NCI-H1092 (cell line): ENCODE measurements at regions not wholly inside any gene's neighbourhood (a gene's known extent, or its start where the extent isn't known, plus 50 kb on each side); places are given as distances from the start of the nearest gene placed in this dataset.
"Not testable (repeated sequence)": the region's sequence is repeated elsewhere in the genome, so short reads cannot be mapped to it uniquely, and the experiment has no call there.

ENCODE experiments used
- DNase-seq: peaks from one replicate; lab custom pipeline; 2025; lab: John Stamatoyannopoulos, UW

DNA sequence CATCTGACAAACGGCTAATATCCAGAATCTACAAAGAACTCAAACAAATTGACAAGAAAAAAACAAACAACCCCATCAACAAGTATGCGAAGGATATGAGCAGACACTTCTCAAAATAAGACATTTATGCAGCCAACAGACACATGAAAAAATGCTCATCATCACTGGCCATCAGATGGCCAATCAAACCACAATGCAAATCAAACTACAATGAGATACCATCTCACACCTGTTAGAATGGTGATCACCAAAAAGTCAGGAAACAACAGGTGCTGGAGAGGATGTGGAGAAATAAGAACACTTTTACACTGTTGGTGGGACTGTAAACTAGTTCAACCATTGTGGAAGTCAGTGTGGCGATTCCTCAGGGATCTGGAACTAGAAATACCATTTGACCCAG is 1282.2 kb upstream of the ADGRL4 start:
- not testable (repeated sequence) for DNase-seq

DNA sequence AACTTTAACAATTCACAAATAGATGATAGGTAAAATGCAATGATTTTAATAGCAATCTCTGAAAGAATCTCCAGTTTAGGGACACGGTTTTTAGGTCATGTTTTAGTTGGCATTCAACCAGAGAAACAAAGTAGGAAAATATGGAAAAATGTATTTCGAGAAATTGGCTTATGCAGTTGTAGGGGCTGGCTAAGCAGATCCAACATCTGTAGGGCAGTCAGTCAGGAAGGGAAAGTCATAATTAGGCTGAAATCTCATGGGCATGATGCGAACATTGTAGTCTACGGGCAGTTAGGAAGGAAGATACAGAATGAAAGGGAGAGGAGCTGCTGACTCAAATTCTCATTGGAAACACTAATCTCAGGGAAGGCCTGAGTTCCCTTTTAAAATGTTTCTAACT is 1276.0 kb upstream of the ADGRL4 start:
- no peak for DNase-seq

DNA sequence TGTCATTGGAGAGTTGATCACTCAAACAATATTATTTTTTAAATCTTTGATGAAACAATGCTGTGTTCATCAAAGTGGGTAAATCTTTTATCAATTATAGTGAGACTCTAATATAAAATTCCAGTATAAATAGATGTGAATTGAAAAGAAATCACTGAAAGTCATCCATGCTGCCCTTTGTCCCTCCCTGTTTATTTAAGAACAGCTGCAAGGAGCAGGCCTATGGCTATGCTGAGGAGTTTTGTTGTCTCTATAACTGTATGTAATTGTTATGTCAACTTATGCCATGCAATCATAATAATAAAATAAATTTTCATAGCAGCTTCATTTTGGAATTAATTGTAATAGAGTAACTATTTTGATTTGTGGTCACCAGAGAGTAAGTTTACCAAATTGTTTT is 1272.4 kb upstream of the ADGRL4 start:
- no peak for DNase-seq

DNA sequence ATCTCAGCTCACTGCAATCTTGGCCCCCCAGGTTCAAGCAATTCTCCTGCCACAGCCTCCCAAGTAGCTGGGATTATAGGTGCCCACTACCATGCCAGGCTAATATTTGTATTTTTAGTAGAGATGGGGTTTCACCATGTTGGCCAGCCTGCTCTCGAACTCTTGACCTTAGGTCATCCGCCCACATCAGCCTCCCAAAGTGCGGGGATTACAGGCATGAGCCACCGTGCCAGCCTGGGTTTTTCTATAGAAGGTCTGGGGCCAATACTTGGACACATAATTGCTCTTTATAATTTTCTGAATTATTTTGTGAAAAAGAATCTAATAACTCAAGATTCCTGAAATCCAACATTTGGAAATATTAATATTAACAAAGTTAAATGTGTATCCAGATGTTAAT is 1267.7 kb upstream of the ADGRL4 start:
- DNase-seq = no peak

DNA sequence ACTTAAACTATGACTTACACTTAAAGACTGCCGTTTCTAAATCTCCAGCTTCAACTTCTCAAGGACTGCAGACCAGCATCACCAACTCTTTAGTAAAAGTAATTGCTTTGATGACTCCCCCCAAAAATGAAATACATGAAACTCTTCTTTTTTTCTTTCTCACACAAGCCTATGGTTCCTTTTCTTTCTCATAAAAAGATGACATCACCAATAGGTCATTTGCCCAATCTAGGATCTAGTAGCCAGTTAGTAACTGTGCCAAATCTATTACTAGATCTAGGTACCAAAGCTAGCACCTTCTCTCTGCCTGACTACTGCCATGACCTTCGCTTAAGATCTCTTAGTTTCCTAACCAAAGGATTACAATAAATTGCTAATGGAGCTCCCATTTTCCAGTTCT is 1266.0 kb upstream of the ADGRL4 start:
- DNase-seq = no peak

DNA sequence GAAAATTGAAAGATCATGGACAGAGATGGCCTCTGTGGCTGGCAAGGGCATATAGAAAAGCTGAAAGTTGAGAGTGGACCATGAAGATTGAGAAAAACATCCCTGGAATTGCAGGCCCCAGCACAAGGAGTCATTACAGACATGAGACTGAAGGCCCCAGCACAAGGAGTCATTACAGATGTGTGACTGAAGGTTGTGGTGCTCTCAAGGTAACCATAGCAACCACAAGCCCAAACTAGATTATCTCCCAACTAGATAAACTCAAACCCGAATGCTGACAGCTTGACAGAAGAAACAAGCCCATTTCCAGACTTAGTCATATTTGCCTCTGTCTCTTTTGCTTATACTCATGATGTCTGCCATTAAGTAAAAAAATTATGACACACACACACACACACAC is 1252.1 kb upstream of the ADGRL4 start:
- no peak for DNase-seq

DNA sequence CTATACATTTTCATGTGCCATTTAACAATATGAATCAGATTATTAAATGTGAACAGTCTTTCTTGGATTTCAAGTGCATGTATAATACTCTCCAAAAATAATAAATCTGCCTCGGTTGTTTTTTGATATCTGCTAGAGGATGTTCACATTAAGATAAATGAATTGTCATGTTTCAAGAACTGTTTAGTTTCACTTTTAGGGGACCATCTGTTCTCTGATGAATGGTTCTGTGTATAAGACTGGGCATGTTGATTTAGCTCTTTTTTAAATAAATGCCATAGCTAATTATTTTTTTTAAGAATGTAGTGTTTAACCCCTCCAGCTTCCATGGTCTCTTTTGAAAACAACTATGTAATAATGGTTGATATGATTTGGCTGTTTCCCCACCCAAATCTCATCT is 1245.1 kb upstream of the ADGRL4 start:
- no peak for DNase-seq

DNA sequence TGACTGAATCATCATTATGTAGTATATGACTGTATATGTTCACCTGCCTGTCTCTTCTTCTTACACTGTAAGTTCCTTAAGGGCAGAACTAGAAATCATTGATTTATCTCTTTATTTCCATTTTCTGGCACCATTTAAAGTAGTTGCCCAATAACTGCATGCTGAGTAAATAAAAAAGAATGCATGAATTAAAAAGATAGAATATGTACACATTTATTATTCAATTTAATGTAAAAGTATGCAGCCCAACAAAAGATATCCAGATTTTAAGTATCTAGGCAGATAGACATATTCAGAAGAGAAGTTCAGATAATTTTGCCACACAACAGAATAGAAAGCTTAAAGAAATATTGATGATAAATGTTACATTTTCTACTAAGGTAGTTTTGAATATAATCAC is 1244.6 kb upstream of the ADGRL4 start:
- no peak for DNase-seq

DNA sequence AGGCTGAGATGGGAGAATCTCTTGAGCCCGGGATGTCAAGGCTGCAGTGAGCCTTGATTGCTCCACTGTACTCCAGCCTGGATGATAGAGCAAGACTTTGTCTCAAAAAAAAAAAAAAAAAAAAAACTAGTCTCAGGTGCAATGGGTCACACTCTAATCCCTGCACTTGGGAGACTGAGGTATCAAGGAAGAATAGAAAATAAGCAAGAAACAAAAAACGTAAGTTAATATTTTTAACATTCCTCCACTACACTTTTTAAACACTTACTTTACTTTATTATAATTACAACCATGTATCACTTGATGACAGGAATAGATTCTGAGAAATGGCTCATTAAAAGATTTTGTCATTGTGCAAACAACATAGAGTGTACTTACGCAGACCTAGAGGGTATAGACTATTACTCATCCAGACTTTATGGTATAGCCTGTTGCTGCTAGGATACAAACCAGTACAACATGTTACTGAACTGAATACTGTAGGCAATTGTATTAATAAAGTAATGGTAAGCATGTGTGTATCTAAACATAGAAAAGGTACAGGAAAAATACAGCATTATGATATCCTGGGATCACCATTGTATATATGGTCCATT is 1244.1 kb upstream of the ADGRL4 start:
- DNase-seq = no peak

DNA sequence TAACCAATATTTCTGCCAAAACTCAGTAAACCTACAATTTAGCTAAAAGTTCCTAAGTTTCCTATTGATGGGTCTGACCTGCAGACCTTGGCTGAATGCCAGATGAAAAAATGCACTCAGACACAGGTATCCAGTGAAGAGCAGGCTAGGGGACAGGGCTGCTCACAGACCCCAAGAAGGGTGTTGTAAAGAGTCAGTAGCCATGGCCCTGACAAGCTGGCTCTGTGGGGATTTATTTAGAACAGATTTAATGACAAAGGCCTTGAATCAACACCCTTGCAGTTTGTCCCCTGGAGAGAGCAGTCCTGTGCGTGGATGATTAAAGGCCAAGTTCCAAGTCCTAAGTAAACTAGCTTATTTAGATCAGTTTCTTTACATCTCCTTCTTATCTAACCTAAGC is 1243.2 kb upstream of the ADGRL4 start:
- no peak for DNase-seq

DNA sequence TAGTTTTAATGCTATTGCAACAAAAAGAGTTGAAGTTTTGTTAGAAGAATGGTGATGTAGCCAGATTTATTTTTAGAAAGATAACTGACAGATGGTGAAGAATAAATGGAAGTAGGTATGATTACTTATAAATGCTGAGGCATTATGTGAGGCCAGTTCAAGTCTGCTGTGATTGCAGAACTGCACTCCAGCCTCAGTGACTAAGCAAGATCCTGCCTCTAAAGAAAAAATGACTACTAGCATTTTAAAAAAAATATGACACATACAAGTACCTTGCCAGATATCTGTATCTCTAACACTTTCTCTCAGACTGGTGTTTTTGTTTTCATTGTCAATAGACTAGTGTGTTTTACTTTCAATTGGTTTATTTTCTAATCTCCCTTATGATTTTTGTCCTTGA is 1242.4 kb upstream of the ADGRL4 start:
- no peak for DNase-seq

DNA sequence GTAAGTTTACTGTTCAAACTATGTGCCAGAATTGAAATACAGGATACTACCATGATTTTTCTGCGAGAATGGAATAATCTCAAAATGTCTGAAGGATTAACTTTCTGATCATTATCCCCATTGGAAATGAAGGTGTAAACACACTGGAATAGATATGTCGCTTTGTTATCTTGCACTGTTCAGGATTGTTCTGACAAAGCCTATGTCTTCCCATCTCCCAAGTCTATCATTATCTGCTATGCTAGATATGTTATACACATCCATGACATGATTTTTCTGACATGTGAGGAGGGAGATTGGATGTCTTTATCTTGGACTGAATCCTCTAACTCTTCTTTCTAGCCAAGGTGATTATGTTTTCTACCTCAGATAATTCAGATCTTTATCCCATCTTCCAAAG is 1239.3 kb upstream of the ADGRL4 start:
- DNase-seq = no peak

DNA sequence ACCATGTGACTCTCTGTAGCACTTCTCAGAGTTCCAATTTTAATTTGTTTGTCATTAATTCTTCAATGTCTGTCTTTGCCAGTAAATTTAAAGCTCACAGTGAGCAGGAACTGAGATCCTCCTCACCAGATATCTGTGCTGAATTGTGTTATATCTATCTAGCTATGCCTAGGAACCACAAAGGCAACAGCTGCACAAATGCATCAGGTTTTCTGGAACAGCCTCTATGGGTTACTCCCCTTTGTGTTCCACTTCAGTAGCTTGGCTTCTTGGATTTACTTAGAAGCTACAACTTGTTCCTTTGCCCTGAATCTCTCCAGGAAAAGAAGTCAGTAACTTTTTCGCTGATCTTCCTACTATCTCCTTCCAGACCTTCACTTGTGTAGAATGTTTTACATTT is 1237.8 kb upstream of the ADGRL4 start:
- DNase-seq = no peak

DNA sequence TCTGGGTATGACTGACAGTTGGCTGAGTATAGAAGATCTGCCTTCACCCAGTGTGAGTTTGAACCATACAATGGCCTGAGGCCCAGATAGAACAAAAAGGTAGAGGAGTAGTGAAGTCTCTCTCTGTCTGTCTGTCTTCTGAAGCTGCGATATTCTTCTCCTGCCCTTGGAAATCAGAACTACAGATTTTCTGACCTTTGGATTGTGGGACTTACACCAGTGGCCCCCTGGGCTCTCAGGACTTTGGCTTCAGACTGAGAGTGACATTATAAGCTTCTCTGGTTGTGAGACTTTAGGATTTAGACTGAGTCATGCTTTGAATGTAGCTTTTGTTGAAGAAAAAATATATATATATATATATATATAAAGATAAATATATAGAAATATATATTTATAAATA is 1235.0 kb upstream of the ADGRL4 start:
- DNase-seq = no peak

DNA sequence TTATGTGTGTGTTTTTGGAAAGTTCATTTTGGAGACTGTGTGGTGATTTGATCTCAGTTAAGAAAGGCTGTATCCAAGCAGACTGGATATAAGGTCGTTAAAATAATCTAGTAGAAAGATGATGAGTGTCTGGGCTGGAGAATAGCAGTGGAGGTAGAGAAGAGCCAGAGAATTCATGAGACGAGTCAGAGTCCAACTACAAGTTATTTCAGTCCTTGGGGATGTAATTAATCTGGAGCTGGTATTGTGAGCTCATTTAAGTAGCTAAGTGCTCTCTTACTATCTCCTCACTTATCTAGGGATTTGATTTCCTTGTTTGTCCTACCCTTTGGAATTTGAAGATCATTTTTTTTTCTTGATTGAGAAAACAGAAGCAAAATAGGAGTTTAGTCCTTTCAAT is 1219.0 kb upstream of the ADGRL4 start:
- no peak for DNase-seq

DNA sequence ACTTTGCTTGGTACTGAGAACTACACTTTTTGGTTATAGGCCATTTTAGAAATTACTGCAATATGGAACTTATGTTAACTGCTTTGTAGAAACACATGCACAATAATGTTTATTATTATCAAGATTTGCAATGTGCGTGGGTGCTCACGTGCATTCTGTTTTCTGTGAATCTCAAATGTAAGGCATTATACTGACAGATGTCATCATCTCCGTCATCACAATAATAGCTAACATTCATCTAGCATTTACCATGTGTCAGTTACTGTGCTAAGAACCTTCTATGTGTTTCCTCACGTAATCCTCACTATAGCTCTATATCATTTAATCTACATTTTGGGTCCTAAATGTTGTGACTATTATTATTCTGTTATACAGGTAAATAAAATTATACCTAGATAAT is 1214.8 kb upstream of the ADGRL4 start:
- no peak for DNase-seq

DNA sequence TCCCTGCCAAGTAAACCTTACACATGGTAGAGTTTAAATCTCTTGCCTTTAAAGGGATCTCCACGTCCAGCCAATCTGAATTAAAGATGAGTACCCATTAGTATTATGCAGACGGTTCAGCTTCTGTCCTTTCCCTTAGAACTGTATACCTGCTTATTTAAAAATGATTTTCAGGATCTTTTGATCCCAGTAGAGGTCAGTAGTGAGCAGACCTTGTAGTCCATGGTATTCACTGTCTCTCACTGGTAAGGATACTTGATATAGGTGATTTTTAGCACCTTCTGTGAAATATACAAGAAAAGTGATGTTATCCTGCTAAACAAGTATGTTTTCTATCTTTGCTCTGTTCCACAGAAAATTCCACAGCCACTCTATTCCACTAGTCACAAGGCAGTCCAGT is 1211.6 kb upstream of the ADGRL4 start:
- no peak for DNase-seq

DNA sequence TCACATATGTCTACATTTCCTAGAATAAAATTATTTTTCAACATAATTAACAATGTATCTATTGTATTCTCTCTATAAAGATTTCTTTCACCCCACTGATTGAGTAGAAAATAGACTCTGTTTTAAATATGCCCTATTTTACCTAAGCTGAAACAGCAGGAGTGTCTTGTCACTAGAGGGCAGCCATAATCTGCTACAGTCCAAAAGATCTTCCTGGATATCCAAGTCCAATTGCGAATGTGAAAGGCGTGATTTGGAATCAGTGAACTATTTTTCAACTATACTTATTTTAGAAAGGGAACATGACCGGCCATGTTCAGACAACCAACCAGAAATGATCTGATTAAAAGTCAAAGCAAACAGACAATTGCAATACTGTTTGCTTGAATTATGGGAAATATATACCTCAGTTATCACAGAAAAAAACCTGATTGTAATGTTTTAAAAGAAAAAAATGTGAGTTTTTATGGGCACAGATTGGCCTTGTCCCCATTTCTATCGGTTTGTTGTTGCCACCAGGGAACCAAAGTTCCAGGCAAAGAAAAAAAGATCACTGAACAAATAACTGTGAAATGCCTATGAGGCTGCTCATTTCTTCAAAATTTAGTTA is 1211.0 kb upstream of the ADGRL4 start:
- no peak for DNase-seq

DNA sequence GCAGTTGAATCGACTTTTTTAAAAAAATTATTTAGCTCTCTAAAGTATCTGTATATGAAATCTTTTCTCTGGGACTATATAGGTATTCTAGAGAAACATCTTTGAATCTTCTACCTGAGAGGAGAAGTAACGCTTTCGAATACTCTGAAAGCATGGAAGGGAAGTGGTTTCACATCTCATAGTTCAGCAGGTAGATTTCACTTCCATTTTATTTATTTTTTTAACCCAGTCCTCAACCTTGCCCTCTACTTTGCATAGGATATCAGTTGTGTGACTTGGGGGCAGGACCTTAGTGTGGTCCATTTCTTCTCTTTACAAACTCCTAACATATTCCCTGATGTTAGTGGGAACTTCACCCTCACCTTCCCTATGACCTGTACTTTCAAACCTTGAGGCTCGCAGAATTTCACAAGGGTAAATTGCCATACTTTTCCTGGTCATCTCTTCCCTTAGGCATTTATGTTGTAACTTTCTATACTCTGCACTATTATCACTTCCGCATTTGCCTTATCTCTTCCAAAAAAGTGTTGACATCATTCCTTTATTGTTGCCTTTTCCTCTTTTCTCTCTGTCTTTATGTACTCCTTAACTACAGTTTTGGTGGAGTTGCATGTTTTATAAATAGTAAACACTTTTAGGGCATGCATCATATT is 1208.5 kb upstream of the ADGRL4 start:
- no peak for DNase-seq

DNA sequence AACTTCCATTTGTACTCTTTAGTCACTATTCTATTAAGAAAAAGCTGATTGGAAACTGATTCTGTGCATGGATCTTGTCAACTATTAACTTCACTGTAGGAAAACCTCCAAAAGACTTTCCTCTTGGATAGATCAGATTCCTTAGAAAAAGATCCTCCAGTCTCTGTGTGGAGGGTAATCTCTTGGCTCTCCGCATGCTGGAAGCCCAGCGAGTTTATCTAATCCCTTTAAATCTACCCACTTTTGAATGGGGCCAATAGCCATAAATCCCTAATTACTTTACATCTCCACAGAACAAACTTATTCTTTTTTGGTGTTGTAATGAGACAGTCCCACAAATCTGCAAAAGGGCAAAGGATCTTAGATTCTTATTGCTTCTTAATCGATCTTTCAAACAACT is 1206.4 kb upstream of the ADGRL4 start:
- DNase-seq = no peak

DNA sequence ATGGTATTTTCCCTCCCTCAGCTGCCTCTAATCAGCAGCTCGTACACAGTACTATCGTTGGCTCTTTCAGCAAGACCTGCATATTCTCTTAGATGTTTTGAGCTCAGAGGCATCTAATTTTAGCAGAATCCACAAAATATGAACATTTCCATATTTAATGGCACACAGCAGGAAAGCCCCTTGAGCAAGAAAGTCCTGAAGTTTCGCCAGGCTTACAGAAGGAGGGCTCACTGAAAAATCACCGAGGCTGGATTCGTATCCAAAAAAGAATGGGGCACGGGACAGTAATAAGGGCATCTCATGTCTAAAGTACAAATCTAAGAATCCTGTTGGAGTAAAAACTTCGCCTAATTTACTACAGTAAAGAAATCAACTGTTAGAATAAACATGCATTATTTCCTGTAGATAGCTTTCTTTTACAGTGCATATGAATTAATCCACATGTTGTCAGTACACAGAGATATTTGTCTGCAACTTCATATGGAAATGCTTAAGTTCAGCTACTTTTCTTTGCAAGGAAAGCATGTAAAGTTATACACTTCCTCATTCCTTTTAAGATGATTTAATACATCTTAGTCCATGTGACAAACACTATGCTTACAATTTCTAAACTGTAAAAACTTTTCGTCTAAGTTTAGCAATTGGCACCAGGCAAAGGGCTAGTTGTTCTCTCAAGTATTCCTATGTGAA is 1205.3 kb upstream of the ADGRL4 start:
- DNase-seq = no peak

DNA sequence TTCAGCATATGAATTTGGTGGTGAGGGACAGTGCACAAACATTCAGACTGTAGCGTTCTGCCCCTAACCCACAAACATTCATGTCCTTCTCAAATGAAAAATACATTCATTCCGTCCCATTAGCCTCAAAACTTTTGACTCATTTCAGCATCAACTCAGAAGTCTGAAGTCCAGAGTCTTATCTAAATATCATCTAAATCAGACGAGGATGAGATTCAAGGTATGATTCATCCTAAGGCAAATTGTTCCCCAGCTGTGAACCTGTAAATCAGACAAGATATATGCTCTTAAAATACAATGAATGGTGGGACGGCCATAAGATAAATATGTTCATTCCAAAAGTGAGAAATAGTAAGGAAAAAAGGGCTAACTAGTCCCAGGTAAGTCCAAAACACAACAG is 1195.6 kb upstream of the ADGRL4 start:
- DNase-seq = no peak

DNA sequence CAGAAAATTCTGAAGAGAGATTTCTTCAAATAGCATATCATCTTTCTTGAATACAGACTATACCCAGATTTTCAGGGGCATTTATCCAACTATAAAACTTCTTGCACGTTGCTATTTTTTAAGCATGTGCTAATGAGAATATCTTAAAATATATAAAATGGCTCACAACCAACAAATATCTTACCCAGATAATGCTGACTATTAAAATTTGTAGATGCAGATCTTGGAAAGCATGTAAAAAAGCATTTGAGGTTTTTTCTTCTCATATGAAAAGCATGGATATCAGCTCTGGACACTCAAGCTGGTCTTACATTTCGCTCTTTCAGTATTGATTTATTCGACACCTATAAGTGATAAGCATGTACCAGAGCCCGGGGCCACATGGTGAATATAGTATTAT is 1187.7 kb upstream of the ADGRL4 start:
- no peak for DNase-seq
